HEK293T (cell line): ENCODE measurements at regions not wholly inside any gene's neighbourhood (a gene's known extent, or its start where the extent isn't known, plus 50 kb on each side); places are given as distances from the start of the nearest gene placed in this dataset.
"Not testable (repeated sequence)": the region's sequence is repeated elsewhere in the genome, so short reads cannot be mapped to it uniquely, and the experiment has no call there.

Experiments used
- CTCF ChIA-PET: fragments of 350-600 bp; formaldehyde crosslinking; extraction: SDS; loops from one replicate; lab custom pipeline; 2021; ENCODE audit warnings: antibody characterized with exemption, inconsistent platforms; lab: Yijun Ruan, JAX
- POLR2A ChIA-PET: fragments of 350-600 bp; formaldehyde crosslinking; extraction: SDS; loops from one replicate; lab custom pipeline; 2020; ENCODE audit warnings: antibody characterized with exemption, inconsistent platforms; lab: Yijun Ruan, JAX
- DNase-seq: peaks from one replicate; pipeline ENCODE4 v3.0.0; 2012; ENCODE audit warnings: mixed read lengths; ENCODE audit errors: extremely low spot score
- ARNT ChIP-seq: fragments of 450-650 bp; IDR thresholded peaks from 2 replicates; pipeline ENCODE4 v1.6.1; 2017; ENCODE audit warnings: mild to moderate bottlenecking
- BHLHE40 ChIP-seq: fragments of 450-650 bp; IDR thresholded peaks from 2 replicates; pipeline ENCODE4 v1.6.1; 2016; ENCODE audit warnings: mild to moderate bottlenecking, moderate library complexity, borderline replicate concordance
- CTBP1 ChIP-seq: fragments of 450-650 bp; IDR thresholded peaks from 2 replicates; pipeline ENCODE4 v1.6.1; 2016; ENCODE audit warnings: borderline replicate concordance
- ELF4 ChIP-seq: fragments of 450-650 bp; IDR thresholded peaks from 2 replicates; pipeline ENCODE4 v1.6.1; 2017; ENCODE audit warnings: antibody characterized with exemption
- FOXA1 ChIP-seq: fragments of 450-650 bp; IDR thresholded peaks from 2 replicates; pipeline ENCODE4 v1.6.1; 2016; ENCODE audit warnings: mild to moderate bottlenecking
- FOXK2 ChIP-seq: fragments of 450-650 bp; IDR thresholded peaks from 2 replicates; pipeline ENCODE4 v1.6.1; 2016; ENCODE audit warnings: mild to moderate bottlenecking
- FOXM1 ChIP-seq: fragments of 450-650 bp; IDR thresholded peaks from 2 replicates; pipeline ENCODE4 v1.6.1; 2017; ENCODE audit warnings: mild to moderate bottlenecking, borderline replicate concordance
- HDGF ChIP-seq: fragments of 450-650 bp; IDR thresholded peaks from 2 replicates; pipeline ENCODE4 v1.6.1; 2017; ENCODE audit warnings: antibody characterized with exemption, borderline replicate concordance
- L3MBTL2 ChIP-seq: fragments of 450-650 bp; conservative IDR thresholded peaks from 2 replicates; pipeline ENCODE4 v1.6.1; 2016; ENCODE audit warnings: mild to moderate bottlenecking
- LEF1 ChIP-seq: fragments of 450-650 bp; IDR thresholded peaks from 2 replicates; pipeline ENCODE4 v1.6.1; 2017; ENCODE audit warnings: mild to moderate bottlenecking, borderline replicate concordance
- NFRKB ChIP-seq: fragments of 450-650 bp; IDR thresholded peaks from 2 replicates; pipeline ENCODE4 v1.6.1; 2016; ENCODE audit warnings: mild to moderate bottlenecking, moderate library complexity
- PKNOX1 ChIP-seq: fragments of 450-650 bp; IDR thresholded peaks from 2 replicates; pipeline ENCODE4 v1.6.1; 2016
- SP1 ChIP-seq: fragments of 450-650 bp; IDR thresholded peaks from 2 replicates; pipeline ENCODE4 v1.6.1; 2017
- SUZ12 ChIP-seq: fragments of 450-650 bp; IDR thresholded peaks from 2 replicates; pipeline ENCODE4 v1.6.1; 2016; ENCODE audit warnings: mild to moderate bottlenecking
- TARDBP ChIP-seq: fragments of 450-650 bp; IDR thresholded peaks from 2 replicates; pipeline ENCODE4 v1.6.1; 2016
- ZNF384 ChIP-seq: fragments of 450-650 bp; IDR thresholded peaks from 2 replicates; pipeline ENCODE4 v1.6.1; 2016

GRCh38 chr1:60262701-60263100 lies 189.1 kb upstream of the C1orf87 start:
- TF ChIP-seq BHLHE40, result no peak
- no peak for TF ChIP-seq TARDBP
- no peak for TF ChIP-seq SP1
- no peak for TF ChIP-seq HDGF
- ChIA-PET CTCF (no interaction called here), POLR2A (no interaction called here)
- no peak for DNase-seq

DNA sequence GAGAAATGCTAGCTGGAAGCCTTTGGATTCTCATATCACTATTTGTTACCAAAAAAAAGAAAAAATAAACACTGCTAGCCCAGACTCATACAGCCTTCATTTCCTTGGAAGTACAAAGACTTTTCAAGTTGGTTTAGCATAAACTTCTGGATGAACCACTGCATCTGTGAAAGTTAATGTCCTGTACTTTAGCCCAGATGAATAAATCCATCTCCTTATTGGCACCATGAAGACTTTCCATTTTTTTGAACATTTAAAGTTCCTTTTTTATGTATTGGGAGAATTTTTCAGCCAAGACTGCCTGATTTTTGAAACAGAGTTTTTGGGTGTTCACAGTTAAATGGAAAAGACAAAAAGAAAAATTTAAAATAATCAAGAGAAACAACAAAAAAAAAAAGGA lies 184.0 kb upstream of the C1orf87 start:
- ChIA-PET CTCF (interaction anchor here (1.2 kb wide), 1 partner anchor 16 kb away, joined by 5 read pairs; no protein-coding TSS in a partner anchor), POLR2A (no interaction called here)
- DNase-seq, result no peak
- no peak for TF ChIP-seq FOXK2
- TF ChIP-seq BHLHE40, result no peak

DNA sequence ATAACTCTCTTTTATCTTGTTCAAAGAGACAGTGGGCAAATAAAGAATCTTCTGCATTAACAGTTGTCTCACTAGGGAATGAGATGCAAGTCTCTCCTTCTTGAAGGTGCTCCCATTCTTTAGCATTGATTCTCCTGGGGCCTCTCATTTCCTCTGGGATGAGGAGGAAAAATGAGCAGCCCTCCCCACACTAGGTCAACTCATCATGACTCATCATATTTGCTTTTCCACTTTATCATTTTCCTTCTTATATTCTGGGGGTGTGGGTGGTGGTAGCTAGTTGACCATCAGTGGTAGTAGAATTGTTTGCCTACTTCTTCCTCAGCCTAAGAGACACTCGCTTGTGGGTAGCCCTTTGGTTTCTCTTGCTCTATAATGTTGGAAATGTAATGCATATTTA lies 182.0 kb upstream of the C1orf87 start:
- no peak for DNase-seq
- CTCF ChIA-PET, result no interaction called here
- TF ChIP-seq FOXA1 (no peak), NFRKB (no peak), ZNF384 (no peak), SUZ12 (no peak), FOXM1 (no peak), ARNT (no peak)
- POLR2A ChIA-PET, result no interaction called here

DNA sequence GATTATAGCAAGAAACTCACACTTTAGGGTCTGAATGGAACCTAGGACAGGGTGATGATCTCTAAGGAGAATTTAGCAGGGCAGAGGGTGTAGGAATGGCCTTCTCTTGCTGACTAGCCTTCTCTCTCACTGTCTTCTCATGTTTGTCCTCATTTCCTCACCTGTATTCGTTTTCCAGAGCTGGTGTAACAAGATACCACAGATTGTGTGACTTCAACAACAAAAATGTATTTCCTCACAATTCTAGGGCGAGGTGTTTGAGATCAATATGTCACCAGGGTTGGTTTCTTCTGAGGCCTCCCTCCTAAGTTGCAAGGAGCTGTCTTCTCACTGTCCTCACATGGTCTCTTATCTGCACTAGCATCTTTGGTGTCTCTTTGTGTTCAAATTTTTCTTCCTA lies 177.9 kb upstream of the C1orf87 start:
- DNase-seq, result no peak
- TF ChIP-seq FOXA1 (no peak), SUZ12 (no peak), FOXM1 (no peak), ELF4 (no peak), BHLHE40 (no peak)
- POLR2A ChIA-PET, result no interaction called here
- CTCF ChIA-PET, result no interaction called here

- DNase-seq, CTCF ChIA-PET, POLR2A ChIA-PET: not testable (repeated sequence)
These were observed 173.9 kb upstream of the C1orf87 start for GRCh38 chr1:60247467-60247866.

GRCh38 chr1:60245324-60245723 lies 171.8 kb upstream of the C1orf87 start:
- DNase-seq, result no peak
- TF ChIP-seq CTBP1, result no peak
- no peak for TF ChIP-seq BHLHE40
- TF ChIP-seq PKNOX1, result no peak
- no peak for TF ChIP-seq SP1
- TF ChIP-seq LEF1, result no peak
- TF ChIP-seq FOXM1, result no peak
- TF ChIP-seq FOXA1, result no peak
- TF ChIP-seq SUZ12, result no peak
- no peak for TF ChIP-seq FOXK2
- TF ChIP-seq ARNT, result no peak
- TF ChIP-seq ELF4, result no peak
- TF ChIP-seq ZNF384, result no peak
- no peak for TF ChIP-seq L3MBTL2
- TF ChIP-seq TARDBP, result no peak
- TF ChIP-seq NFRKB, result no peak
- TF ChIP-seq HDGF, result no peak
- POLR2A ChIA-PET, result no interaction called here
- CTCF ChIA-PET, result interaction anchor here (1.0 kb wide), 1 partner anchor 274 kb away, joined by 3 read pairs; no protein-coding TSS in a partner anchor

DNA sequence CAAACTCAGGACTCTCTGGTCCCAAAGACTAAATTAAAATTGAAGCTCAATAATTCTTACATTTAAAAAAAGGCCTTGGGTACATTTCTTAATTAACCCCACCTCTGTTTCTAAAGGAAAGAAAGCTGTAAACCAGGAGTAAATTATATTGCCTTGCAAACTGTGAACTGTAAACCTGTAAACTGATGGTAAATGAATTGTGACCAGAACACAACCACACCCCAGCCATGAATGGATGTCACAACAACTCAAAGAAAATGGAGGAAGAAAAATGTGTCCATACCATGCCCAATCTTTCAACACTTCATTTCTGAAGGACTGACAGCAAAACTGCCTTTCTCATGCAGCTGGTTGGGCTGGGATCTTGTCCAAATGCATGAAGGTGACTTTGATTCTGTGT lies 171.3 kb upstream of the C1orf87 start:
- TF ChIP-seq BHLHE40 (no peak), ELF4 (no peak), FOXK2 (no peak), PKNOX1 (no peak), HDGF (no peak), NFRKB (no peak), TARDBP (no peak), ARNT (no peak)
- no peak for DNase-seq
- ChIA-PET CTCF (interaction anchor here (1.0 kb wide), 1 partner anchor 274 kb away, joined by 3 read pairs; no protein-coding TSS in a partner anchor), POLR2A (no interaction called here)

DNA sequence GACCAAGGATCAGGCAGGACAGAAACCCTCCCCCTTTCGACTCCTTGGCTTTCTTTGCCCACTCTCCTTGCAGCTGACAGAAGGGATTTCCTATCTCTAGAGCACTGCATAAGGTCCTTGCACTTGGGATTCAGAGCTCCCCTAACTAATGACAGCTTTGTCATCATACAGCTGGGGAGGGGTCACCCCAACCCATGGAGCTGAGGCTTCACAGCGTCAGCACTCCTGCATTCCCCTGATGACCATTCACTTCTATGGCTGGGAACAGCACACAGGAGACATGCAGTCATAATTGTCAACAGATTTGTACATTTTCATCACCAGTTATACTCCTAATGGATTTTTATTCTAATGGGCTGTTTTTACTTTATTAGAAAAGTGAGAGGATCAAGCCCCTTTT lies 161.7 kb upstream of the C1orf87 start:
- no peak for TF ChIP-seq SUZ12
- ChIA-PET POLR2A (no interaction called here), CTCF (no interaction called here)
- DNase-seq, result no peak

- TF ChIP-seq CTBP1 (no peak), LEF1 (no peak), ZNF384 (no peak), ARNT (no peak), BHLHE40 (no peak), FOXM1 (no peak), FOXK2 (no peak), ELF4 (no peak), SUZ12 (no peak), FOXA1 (no peak), HDGF (no peak), NFRKB (no peak)
- CTCF ChIA-PET, result no interaction called here
- POLR2A ChIA-PET, result no interaction called here
- DNase-seq, result no peak
These were observed 161.2 kb upstream of the C1orf87 start for GRCh38 chr1:60234776-60235175.
